ENCODE measurements at regions not wholly inside any gene's neighbourhood (a gene's known extent, or its start where the extent isn't known, plus 50 kb on each side); places are given as distances from the start of the nearest gene placed in this dataset.

GRCh38 chr2:59604123-59604522, 949.3 kb downstream of the BCL11A start:
- DNase-seq (ENCODE audit: low read depth in 1 of 2, low spot score in 1 of 2): no peak

- DNase-seq (ENCODE audit: low read depth in 1 of 2, low spot score in 1 of 2): no peak
Measured at GRCh38 chr2:59594671-59595222, 958.7 kb downstream of the BCL11A start.

- DNase-seq (ENCODE audit: low read depth in 1 of 2, low spot score in 1 of 2): no peak
Measured at GRCh38 chr2:59590798-59591197, 962.7 kb downstream of the BCL11A start.

GRCh38 chr2:59589881-59590280, 963.6 kb downstream of the BCL11A start:
- DNase-seq (ENCODE audit: low read depth in 1 of 2, low spot score in 1 of 2): no peak

GRCh38 chr2:59588286-59588685, 965.2 kb downstream of the BCL11A start:
- DNase-seq (ENCODE audit: low read depth in 1 of 2, low spot score in 1 of 2): no peak

- DNase-seq (ENCODE audit: low read depth in 1 of 2, low spot score in 1 of 2): no peak
Measured at GRCh38 chr2:59586176-59586575, 967.3 kb downstream of the BCL11A start.

- no peak for DNase-seq (ENCODE audit: low read depth in 1 of 2, low spot score in 1 of 2)
Measured at GRCh38 chr2:59585655-59586054, 967.8 kb downstream of the BCL11A start.

- DNase-seq (ENCODE audit: low read depth in 1 of 2, low spot score in 1 of 2): no peak
Measured at GRCh38 chr2:59584958-59585357, 968.5 kb downstream of the BCL11A start.

GRCh38 chr2:59583173-59583765, 970.2 kb downstream of the BCL11A start:
- DNase-seq (ENCODE audit: low read depth in 1 of 2, low spot score in 1 of 2): no peak

- DNase-seq (ENCODE audit: low read depth in 1 of 2, low spot score in 1 of 2): no peak
Measured at GRCh38 chr2:59578349-59578748, 975.1 kb downstream of the BCL11A start.

GRCh38 chr2:59575191-59575590, 978.3 kb downstream of the BCL11A start:
- no peak for DNase-seq (ENCODE audit: low read depth in 1 of 2, low spot score in 1 of 2)

- DNase-seq (ENCODE audit: low read depth in 1 of 2, low spot score in 1 of 2): no peak
Measured at GRCh38 chr2:59572227-59572626, 981.2 kb downstream of the BCL11A start.

- no peak for DNase-seq (ENCODE audit: low read depth in 1 of 2, low spot score in 1 of 2)
Measured at GRCh38 chr2:59570818-59571217, 982.6 kb downstream of the BCL11A start.

- no peak for DNase-seq (ENCODE audit: low read depth in 1 of 2, low spot score in 1 of 2)
Measured at GRCh38 chr2:59569124-59569523, 984.3 kb downstream of the BCL11A start.

- DNase-seq (ENCODE audit: low read depth in 1 of 2, low spot score in 1 of 2): no peak
Measured at GRCh38 chr2:59568461-59568860, 985.0 kb downstream of the BCL11A start.

- no peak for DNase-seq (ENCODE audit: low read depth in 1 of 2, low spot score in 1 of 2)
Measured at GRCh38 chr2:59567151-59567550, 986.3 kb downstream of the BCL11A start.

- DNase-seq (ENCODE audit: low read depth in 1 of 2, low spot score in 1 of 2): no peak
Measured at GRCh38 chr2:59566739-59567138, 986.7 kb downstream of the BCL11A start.

- no peak for DNase-seq (ENCODE audit: low read depth in 1 of 2, low spot score in 1 of 2)
Measured at GRCh38 chr2:59561281-59561680, 992.2 kb downstream of the BCL11A start.

GRCh38 chr2:59560769-59561168, 992.7 kb downstream of the BCL11A start:
- no peak for DNase-seq (ENCODE audit: low read depth in 1 of 2, low spot score in 1 of 2)

- no peak for DNase-seq (ENCODE audit: low read depth in 1 of 2, low spot score in 1 of 2)
Measured at GRCh38 chr2:59540864-59541263, 1012.6 kb downstream of the BCL11A start.

- DNase-seq (ENCODE audit: low read depth in 1 of 2, low spot score in 1 of 2): no peak
Measured at GRCh38 chr2:59538398-59538911, 1015.0 kb downstream of the BCL11A start.

- DNase-seq (ENCODE audit: low read depth in 1 of 2, low spot score in 1 of 2): no peak
Measured at GRCh38 chr2:59532808-59533207, 1020.6 kb downstream of the BCL11A start.

GRCh38 chr2:59530258-59530657, 1023.2 kb downstream of the BCL11A start:
- DNase-seq (ENCODE audit: low read depth in 1 of 2, low spot score in 1 of 2): no peak

Data from stimulated activated CD4-positive, alpha-beta T cell treated with anti-CD3 and anti-CD28 coated beads, Interleukin-15, amount 100 ng/mL, for 1 hour (primary cell).